Tongue (tissue), 1 donor: ENCODE measurements at regions not wholly inside any gene's neighbourhood (a gene's known extent, or its start where the extent isn't known, plus 50 kb on each side); places are given as distances from the start of the nearest gene placed in this dataset.
A peak's percentile ranks its signal among the peaks of the same experiment; 100 is the strongest.
"Not testable (repeated sequence)": the region's sequence is repeated elsewhere in the genome, so short reads cannot be mapped to it uniquely, and the experiment has no call there.

Experiments used
- DNase-seq: peaks from one replicate; pipeline ENCODE4 v3.0.0-alpha.2; 2015

GRCh38 chr5:39951070-39951469 is 526.3 kb upstream of the DAB2 start:
- DNase-seq, result no peak

GRCh38 chr5:39948867-39949468 is 524.2 kb upstream of the DAB2 start:
- peak; percentile 85 for DNase-seq

- DNase-seq, result no peak
These were observed 523.6 kb upstream of the DAB2 start for GRCh38 chr5:39948341-39948740.

- no peak for DNase-seq
These were observed 522.9 kb upstream of the DAB2 start for GRCh38 chr5:39947657-39948056.

- DNase-seq, result no peak
These were observed 521.7 kb upstream of the DAB2 start for GRCh38 chr5:39946356-39947045.

- DNase-seq, result no peak
These were observed 521.1 kb upstream of the DAB2 start for GRCh38 chr5:39945870-39946269.

GRCh38 chr5:39943811-39944210 is 519.0 kb upstream of the DAB2 start:
- no peak for DNase-seq

GRCh38 chr5:39942606-39943005 is 517.8 kb upstream of the DAB2 start:
- DNase-seq, result no peak

GRCh38 chr5:39941416-39941815 is 516.6 kb upstream of the DAB2 start:
- DNase-seq, result no peak

- no peak for DNase-seq
These were observed 510.1 kb upstream of the DAB2 start for GRCh38 chr5:39934830-39935229.

GRCh38 chr5:39933061-39933460 is 508.3 kb upstream of the DAB2 start:
- DNase-seq, result no peak

GRCh38 chr5:39928709-39929108 is 503.9 kb upstream of the DAB2 start:
- DNase-seq, result no peak

- DNase-seq, result no peak
These were observed 495.1 kb upstream of the DAB2 start for GRCh38 chr5:39919876-39920275.

- DNase-seq, result no peak
These were observed 488.1 kb upstream of the DAB2 start for GRCh38 chr5:39912906-39913305.

- not testable (repeated sequence) for DNase-seq
These were observed 482.6 kb upstream of the DAB2 start for GRCh38 chr5:39907267-39907951.

GRCh38 chr5:39906146-39906545 is 481.4 kb upstream of the DAB2 start:
- no peak for DNase-seq

- DNase-seq, result no peak
These were observed 480.6 kb upstream of the DAB2 start for GRCh38 chr5:39905356-39905755.

- no peak for DNase-seq
These were observed 477.8 kb upstream of the DAB2 start for GRCh38 chr5:39902626-39903025.

- no peak for DNase-seq
These were observed 474.0 kb upstream of the DAB2 start for GRCh38 chr5:39898731-39899130.

- DNase-seq, result no peak
These were observed 471.9 kb upstream of the DAB2 start for GRCh38 chr5:39896706-39897105.

- no peak for DNase-seq
These were observed 471.3 kb upstream of the DAB2 start for GRCh38 chr5:39896104-39896503.

GRCh38 chr5:39892708-39893107 is 467.9 kb upstream of the DAB2 start:
- DNase-seq, result no peak

- no peak for DNase-seq
These were observed 466.6 kb upstream of the DAB2 start for GRCh38 chr5:39891376-39891775.

- DNase-seq, result no peak
These were observed 456.2 kb upstream of the DAB2 start for GRCh38 chr5:39880985-39881384.
